KMS-11 (cell line): ENCODE measurements at regions not wholly inside any gene's neighbourhood (a gene's known extent, or its start where the extent isn't known, plus 50 kb on each side); places are given as distances from the start of the nearest gene placed in this dataset.

Experiments used
- H2AFZ ChIP-seq: fragments of 200-600 bp; sonication (generic); 2 replicates; pipeline ENCODE4 v1.6.1; 2016; ENCODE audit warnings: antibody characterized with exemption, mixed run types, low read depth
- H3K27ac ChIP-seq: fragments of 200-600 bp; sonication (generic); 2 replicates; pipeline ENCODE4 v1.6.1; 2016; ENCODE audit warnings: mild to moderate bottlenecking, mixed run types
- H3K27me3 ChIP-seq: fragments of 200-600 bp; sonication (generic); 2 replicates; pipeline ENCODE4 v1.6.1; 2017; ENCODE audit warnings: mild to moderate bottlenecking, low read depth, mixed run types, moderate library complexity; ENCODE audit not compliant: insufficient read depth
- H3K36me3 ChIP-seq: fragments of 200-600 bp; sonication (generic); 2 replicates; pipeline ENCODE4 v1.6.1; 2017; ENCODE audit warnings: mild to moderate bottlenecking, mixed run types; ENCODE audit not compliant: insufficient read depth
- H3K4me1 ChIP-seq: fragments of 200-600 bp; sonication (generic); 2 replicates; pipeline ENCODE4 v1.6.1; 2016; ENCODE audit warnings: mild to moderate bottlenecking, low read depth, mixed run types; ENCODE audit not compliant: poor library complexity, severe bottlenecking
- H3K4me2 ChIP-seq: fragments of 200-600 bp; sonication (generic); 2 replicates; pipeline ENCODE4 v1.7.0; 2016; ENCODE audit warnings: mild to moderate bottlenecking, mixed run types
- H3K4me3 ChIP-seq: fragments of 200-600 bp; sonication (generic); IDR thresholded peaks from 2 replicates; pipeline ENCODE4 v1.6.1; 2017; ENCODE audit warnings: low read depth, low read length, mixed read lengths; ENCODE audit not compliant: insufficient read depth
- H3K79me2 ChIP-seq: fragments of 200-600 bp; sonication (generic); 2 replicates; pipeline ENCODE4 v1.6.1; 2016; ENCODE audit warnings: low read depth, mixed run types; ENCODE audit not compliant: insufficient read depth
- H3K9ac ChIP-seq: fragments of 200-600 bp; sonication (generic); 2 replicates; pipeline ENCODE4 v1.6.1; 2016; ENCODE audit warnings: mild to moderate bottlenecking, mixed run types
- H4K20me1 ChIP-seq: fragments of 200-600 bp; sonication (generic); 2 replicates; pipeline ENCODE4 v1.6.1; 2016; ENCODE audit warnings: mild to moderate bottlenecking, mixed run types; ENCODE audit not compliant: insufficient read depth
- CTCF ChIP-seq: fragments of 200-600 bp; sonication (generic); conservative IDR thresholded peaks from 2 replicates; pipeline ENCODE4 v1.6.1; 2017; ENCODE audit warnings: low read depth, mild to moderate bottlenecking, antibody characterized with exemption, low read length, moderate library complexity, mixed read lengths

- Histone ChIP-seq H3K4me2 (no peak overlapping the region), H3K9ac (no peak overlapping the region), H3K4me3 (no peak overlapping the region), H3K79me2 (peaks cover 98% of the 10 kb centered on the region), H3K36me3 (peaks cover 6% of the 10 kb centered on the region; the same call in 1 of the 2 replicates), H3K27me3 (no peaks in the 10 kb centered on the region), H2AFZ (no peak overlapping the region), H3K4me1 (peaks cover 96% of the 10 kb centered on the region), H4K20me1 (peaks cover 49% of the 10 kb centered on the region), H3K27ac (no peak overlapping the region)
- no peak for TF ChIP-seq CTCF
Measured at GRCh38 chr7:130950741-130951140, 216.7 kb upstream of the KLF14 start.

GRCh38 chr7:130951303-130951975 is 217.4 kb upstream of the KLF14 start:
- Histone ChIP-seq H2AFZ (no peak overlapping the region), H3K4me3 (no peak overlapping the region), H3K9ac (no peak overlapping the region), H3K36me3 (peaks cover 3% of the 10 kb centered on the region; the same call in 1 of the 2 replicates), H3K79me2 (peaks cover 98% of the 10 kb centered on the region), H3K27me3 (no peaks in the 10 kb centered on the region), H4K20me1 (peaks cover 52% of the 10 kb centered on the region), H3K4me2 (no peak overlapping the region), H3K27ac (no peak overlapping the region), H3K4me1 (peaks cover 96% of the 10 kb centered on the region)
- TF ChIP-seq CTCF = no peak

- no peak for TF ChIP-seq CTCF
- H3K9ac ChIP-seq = no peak overlapping the region
- peaks cover 3% of the 10 kb centered on the region; the same call in 1 of the 2 replicates for H3K36me3 ChIP-seq
- peaks cover 98% of the 10 kb centered on the region for H3K79me2 ChIP-seq
- H3K27me3 ChIP-seq = no peaks in the 10 kb centered on the region
- H3K27ac ChIP-seq = no peak overlapping the region
- no peak overlapping the region; the same call in 1 of the 2 replicates for H3K4me2 ChIP-seq
- peaks cover 47% of the 10 kb centered on the region for H4K20me1 ChIP-seq
- no peak overlapping the region for H2AFZ ChIP-seq
- no peak overlapping the region for H3K4me3 ChIP-seq
- peaks cover 96% of the 10 kb centered on the region for H3K4me1 ChIP-seq
Measured at GRCh38 chr7:130951976-130952876, 218.2 kb upstream of the KLF14 start.

GRCh38 chr7:130953196-130953595 is 219.2 kb upstream of the KLF14 start:
- no peak overlapping the region for H2AFZ ChIP-seq
- no peak overlapping the region for H3K27ac ChIP-seq
- peaks cover 96% of the 10 kb centered on the region for H3K4me1 ChIP-seq
- H3K27me3 ChIP-seq = no peaks in the 10 kb centered on the region
- H3K36me3 ChIP-seq = peaks cover 3% of the 10 kb centered on the region; the same call in 1 of the 2 replicates
- H3K9ac ChIP-seq = no peak overlapping the region
- H3K4me2 ChIP-seq = 0 out of 2 replicates have a peak overlapping the region, but pooled peaks have one; percentile 0
- H4K20me1 ChIP-seq = peaks cover 47% of the 10 kb centered on the region
- no peak overlapping the region for H3K4me3 ChIP-seq
- peaks cover 98% of the 10 kb centered on the region for H3K79me2 ChIP-seq
- TF ChIP-seq CTCF = no peak
